Ecto neural progenitor cell (in vitro differentiated cells): ENCODE measurements at regions not wholly inside any gene's neighbourhood (a gene's known extent, or its start where the extent isn't known, plus 50 kb on each side); places are given as distances from the start of the nearest gene placed in this dataset.

Experiments
- DNase-seq: peaks from one replicate; pipeline ENCODE4 v3.0.0-alpha.2; 2018; ENCODE audit warnings: low spot score

DNA sequence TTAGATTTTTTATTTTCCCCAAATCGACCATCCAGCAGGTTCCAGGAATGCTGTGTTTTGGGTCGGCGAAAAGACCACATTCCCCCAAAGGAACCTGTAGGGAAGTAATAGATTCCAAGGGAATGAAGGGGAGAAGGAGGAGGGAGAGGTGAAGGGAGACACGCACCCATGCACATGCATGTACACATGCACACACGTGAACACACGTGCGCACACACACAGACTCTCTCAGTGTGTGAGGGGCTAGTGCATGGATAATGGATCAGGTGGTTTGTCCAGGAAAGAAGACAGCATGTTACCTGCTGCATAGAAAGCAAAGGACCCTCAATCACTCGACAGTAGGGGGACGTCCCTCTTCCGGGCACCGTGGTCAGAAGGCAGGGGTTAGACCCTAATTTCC is 52.4 kb upstream of the PDE10A start:
- no peak for DNase-seq

- DNase-seq = no peak
Measured at GRCh38 chr6:165714907-165715306, 51.9 kb upstream of the PDE10A start.

GRCh38 chr6:165713845-165714466 is 50.9 kb upstream of the PDE10A start:
- DNase-seq = no peak
